ENCODE measurements at regions not wholly inside any gene's neighbourhood (a gene's known extent, or its start where the extent isn't known, plus 50 kb on each side); places are given as distances from the start of the nearest gene placed in this dataset.
"Not testable (repeated sequence)": the region's sequence is repeated elsewhere in the genome, so short reads cannot be mapped to it uniquely, and the experiment has no call there.

DNA sequence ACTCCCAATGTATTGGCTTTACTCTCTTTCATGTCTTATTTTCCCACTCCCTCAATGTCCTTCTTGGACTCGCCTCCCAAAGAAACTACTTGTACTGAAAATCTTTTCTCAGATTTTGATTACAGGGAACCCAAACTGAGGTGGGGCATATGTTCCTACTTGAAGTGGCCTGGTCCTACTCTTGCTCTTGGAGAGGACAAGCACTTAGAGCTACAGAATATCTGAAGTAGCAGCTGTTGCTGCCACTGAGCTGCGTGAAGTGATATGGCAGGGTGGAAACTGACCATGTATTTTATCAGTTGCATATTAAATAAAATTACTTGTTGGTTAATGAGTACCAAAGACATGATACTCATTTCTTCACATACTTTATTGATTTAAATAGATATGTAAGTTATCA is 129.5 kb downstream of the TSEN15 start:
- no peak overlapping the region for H2AFZ ChIP-seq

DNA sequence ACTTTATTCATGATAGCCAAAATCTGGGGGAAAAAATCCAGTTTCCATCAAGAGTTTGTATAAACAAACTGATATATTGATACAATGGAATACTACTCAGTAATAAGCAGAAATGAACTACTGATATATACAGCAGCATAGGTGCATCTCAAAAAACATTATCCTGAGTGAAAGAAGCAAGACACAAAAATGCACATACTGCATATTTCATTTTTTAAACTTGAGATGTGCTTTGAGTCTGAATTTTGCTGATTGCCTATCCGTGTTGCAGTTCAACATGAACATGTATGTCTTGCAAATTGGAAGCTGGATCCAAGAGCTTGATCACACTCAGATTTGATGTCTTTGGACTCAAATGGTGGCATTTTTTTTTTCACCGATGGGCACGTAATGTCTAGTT is 132.4 kb downstream of the TSEN15 start:
- Histone ChIP-seq H4K20me1 (ENCODE audit: insufficient read depth, poor library complexity, severe bottlenecking) (no peaks in the 10 kb centered on the region), H3K4me1 (ENCODE audit: insufficient read depth) (no peaks in the 10 kb centered on the region), H3K36me3 (replicated peaks; ENCODE audit: insufficient read depth, low read depth) (no peaks in the 10 kb centered on the region), H2AFZ (no peak overlapping the region), H3K9me2 (replicated peaks; ENCODE audit: insufficient read depth) (no peaks in the 10 kb centered on the region), H3K9me3 (ENCODE audit: low read depth) (no peaks in the 10 kb centered on the region), H3K79me2 (no peaks in the 10 kb centered on the region), H3K4me3 (no peak overlapping the region), H3K27me3 (peaks cover under 1% of the 10 kb centered on the region), H3K27ac (no peak overlapping the region), H3K4me2 (no peak overlapping the region)
- 89% methylated on average over 3 of the region's 3 CpGs for WGBS (ENCODE audit: low lambda C conversion rate, missing lambda C conversion rate)
- no peak for DNase-seq (ENCODE audit: low spot score)
- TF ChIP-seq EZH2 (IDR thresholded peaks at IDR 0.05; ENCODE audit: borderline replicate concordance), result no peak
- TF ChIP-seq, protein P1, sequence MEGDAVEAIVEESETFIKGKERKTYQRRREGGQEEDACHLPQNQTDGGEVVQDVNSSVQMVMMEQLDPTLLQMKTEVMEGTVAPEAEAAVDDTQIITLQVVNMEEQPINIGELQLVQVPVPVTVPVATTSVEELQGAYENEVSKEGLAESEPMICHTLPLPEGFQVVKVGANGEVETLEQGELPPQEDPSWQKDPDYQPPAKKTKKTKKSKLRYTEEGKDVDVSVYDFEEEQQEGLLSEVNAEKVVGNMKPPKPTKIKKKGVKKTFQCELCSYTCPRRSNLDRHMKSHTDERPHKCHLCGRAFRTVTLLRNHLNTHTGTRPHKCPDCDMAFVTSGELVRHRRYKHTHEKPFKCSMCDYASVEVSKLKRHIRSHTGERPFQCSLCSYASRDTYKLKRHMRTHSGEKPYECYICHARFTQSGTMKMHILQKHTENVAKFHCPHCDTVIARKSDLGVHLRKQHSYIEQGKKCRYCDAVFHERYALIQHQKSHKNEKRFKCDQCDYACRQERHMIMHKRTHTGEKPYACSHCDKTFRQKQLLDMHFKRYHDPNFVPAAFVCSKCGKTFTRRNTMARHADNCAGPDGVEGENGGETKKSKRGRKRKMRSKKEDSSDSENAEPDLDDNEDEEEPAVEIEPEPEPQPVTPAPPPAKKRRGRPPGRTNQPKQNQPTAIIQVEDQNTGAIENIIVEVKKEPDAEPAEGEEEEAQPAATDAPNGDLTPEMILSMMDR (IDR thresholded peaks at IDR 0.05; ENCODE audit: poor library complexity), result no peak
- TF ChIP-seq EZH2phosphoT487 (IDR thresholded peaks at IDR 0.05; ENCODE audit: low read depth, severe bottlenecking, unreplicated experiment), result no peak

More for the DNA sequence above, 129.5 kb downstream of the TSEN15 start:
- Histone ChIP-seq H3K79me2 (no peaks in the 10 kb centered on the region), H4K20me1 (ENCODE audit: insufficient read depth, poor library complexity, severe bottlenecking) (no peaks in the 10 kb centered on the region), H3K4me2 (no peak overlapping the region), H3K9me3 (ENCODE audit: low read depth) (no peaks in the 10 kb centered on the region), H3K9me2 (replicated peaks; ENCODE audit: insufficient read depth) (no peaks in the 10 kb centered on the region), H3K27me3 (no peaks in the 10 kb centered on the region), H3K4me3 (no peak overlapping the region), H3K36me3 (replicated peaks; ENCODE audit: insufficient read depth, low read depth) (no peaks in the 10 kb centered on the region), H3K4me1 (ENCODE audit: insufficient read depth) (no peaks in the 10 kb centered on the region), H3K27ac (no peak overlapping the region)
- DNase-seq (ENCODE audit: low spot score), result no peak
- TF ChIP-seq EZH2 (IDR thresholded peaks at IDR 0.05; ENCODE audit: borderline replicate concordance), result no peak
- TF ChIP-seq EZH2phosphoT487 (IDR thresholded peaks at IDR 0.05; ENCODE audit: low read depth, severe bottlenecking, unreplicated experiment), result no peak
- TF ChIP-seq, protein P1 (IDR thresholded peaks at IDR 0.05; ENCODE audit: poor library complexity), result no peak
- 93% methylated on average over 2 of the region's 2 CpGs for WGBS (ENCODE audit: low lambda C conversion rate, missing lambda C conversion rate)

DNA sequence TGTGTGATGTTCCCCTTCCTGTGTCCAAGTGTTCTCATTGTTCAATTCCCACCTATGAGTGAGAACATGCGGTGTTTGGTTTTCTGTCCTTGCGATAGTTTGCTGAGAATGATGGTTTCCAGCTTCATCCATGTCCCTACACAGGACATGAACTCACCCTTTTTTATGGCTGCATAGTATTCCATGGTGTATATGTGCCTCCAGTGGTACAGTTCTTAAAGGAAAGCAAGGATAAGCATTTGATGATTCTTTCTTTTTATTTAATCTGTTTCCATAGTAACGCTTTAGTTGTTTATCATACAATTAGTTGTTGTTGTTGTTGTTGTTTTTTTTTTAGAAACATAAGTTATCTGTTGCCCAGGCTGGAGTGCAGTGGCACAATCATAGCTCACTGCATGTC is 133.1 kb downstream of the TSEN15 start:
- H4K20me1 ChIP-seq (ENCODE audit: insufficient read depth, poor library complexity, severe bottlenecking); H3K27ac ChIP-seq; H3K4me1 ChIP-seq (ENCODE audit: insufficient read depth); H3K27me3 ChIP-seq; H3K9me2 ChIP-seq (replicated peaks; ENCODE audit: insufficient read depth); H3K4me2 ChIP-seq; H3K9me3 ChIP-seq (ENCODE audit: low read depth); H3K4me3 ChIP-seq; DNase-seq (ENCODE audit: low spot score); H2AFZ ChIP-seq; H3K79me2 ChIP-seq; H3K36me3 ChIP-seq (replicated peaks; ENCODE audit: insufficient read depth, low read depth): not testable (repeated sequence)
- 93% methylated on average over 3 of the region's 3 CpGs for WGBS (ENCODE audit: low lambda C conversion rate, missing lambda C conversion rate)

- Histone ChIP-seq H3K4me2 (no peak overlapping the region), H3K79me2 (no peaks in the 10 kb centered on the region), H3K4me3 (no peak overlapping the region), H3K27ac (no peak overlapping the region), H3K27me3 (peaks cover 5% of the 10 kb centered on the region), H3K36me3 (replicated peaks; ENCODE audit: insufficient read depth, low read depth) (no peaks in the 10 kb centered on the region), H4K20me1 (ENCODE audit: insufficient read depth, poor library complexity, severe bottlenecking) (no peaks in the 10 kb centered on the region), H3K9me2 (replicated peaks; ENCODE audit: insufficient read depth) (no peaks in the 10 kb centered on the region), H3K9me3 (ENCODE audit: low read depth) (no peaks in the 10 kb centered on the region), H3K4me1 (ENCODE audit: insufficient read depth) (peaks cover 2% of the 10 kb centered on the region), H2AFZ (no peak overlapping the region)
- TF ChIP-seq EZH2phosphoT487 (IDR thresholded peaks at IDR 0.05; ENCODE audit: low read depth, severe bottlenecking, unreplicated experiment), result no peak
- TF ChIP-seq, protein P1 (IDR thresholded peaks at IDR 0.05; ENCODE audit: poor library complexity), result no peak
- no peak for TF ChIP-seq EZH2 (IDR thresholded peaks at IDR 0.05; ENCODE audit: borderline replicate concordance)
- 99% methylated on average over 3 of the region's 3 CpGs for WGBS (ENCODE audit: low lambda C conversion rate, missing lambda C conversion rate)
- DNase-seq (ENCODE audit: low spot score), result no peak
Observed at GRCh38 chr1:184185347-184185746, 133.8 kb downstream of the TSEN15 start.

All from hepatocyte (in vitro differentiated cells).